SK-N-SH (cell line): ENCODE measurements at regions not wholly inside any gene's neighbourhood (a gene's known extent, or its start where the extent isn't known, plus 50 kb on each side); places are given as distances from the start of the nearest gene placed in this dataset.

ENCODE experiments used
- CTCF ChIA-PET: fragments of 300-600, 350-600 bp; formaldehyde crosslinking; extraction: SDS; loops from one replicate; lab custom pipeline; 2021; lab: Yijun Ruan, JAX
- POLR2A ChIA-PET: fragments of 350-600 bp; sonication (Branson Sonifier 250); formaldehyde crosslinking; extraction: SDS; loops from one replicate; lab custom pipeline; 2020; ENCODE audit warnings: antibody characterized with exemption, inconsistent platforms; lab: Yijun Ruan, JAX
- DNase-seq: peaks from one replicate; pipeline ENCODE4 v3.0.0; 2012
- H2AFZ ChIP-seq: fragments of 200-600 bp; sonication (generic); 2 replicates; pipeline ENCODE4 v1.8.1; 2016; ENCODE audit warnings: antibody characterized with exemption, mild to moderate bottlenecking, low read depth
- H3F3A ChIP-seq: fragments of 200-600 bp; sonication (generic); replicated peaks from 2 replicates; pipeline ENCODE3; 2016; ENCODE audit warnings: antibody characterized with exemption, mild to moderate bottlenecking; ENCODE audit not compliant: insufficient read depth
- H3K27ac ChIP-seq, 2 experiments: fragments of 200-500 bp in 1 of 2; fragments of 200-600 bp in 1 of 2; sonication (Bioruptor generic) in 1 of 2; sonication (generic), shearing (Covaris generic) in 1 of 2; 2 replicates each; pipeline versions ENCODE4 v1.5.1 to v1.6.1; 2014 to 2016; ENCODE audit warnings: low read depth in 2 of 2, inconsistent platforms in 1 of 2, low read length in 1 of 2, mild to moderate bottlenecking in 1 of 2, mixed read lengths in 1 of 2
- H3K27me3 ChIP-seq: fragments of 200-600 bp; sonication (generic), shearing (Covaris generic); 2 replicates; pipeline ENCODE4 v1.6.1; 2016; ENCODE audit warnings: mixed run types; ENCODE audit not compliant: insufficient read depth
- H3K36me3 ChIP-seq, 2 experiments: fragments of 200-500 bp in 1 of 2; fragments of 200-600 bp in 1 of 2; sonication (Bioruptor generic) in 1 of 2; sonication (generic) in 1 of 2; replicated peaks in 1 of 2; 2 replicates each; pipeline versions ENCODE3 to v1.5.1; 2014 to 2016; ENCODE audit warnings: low read length in 1 of 2, mild to moderate bottlenecking in 1 of 2; ENCODE audit not compliant: insufficient read depth in 2 of 2, control insufficient read depth in 1 of 2
- H3K4me1 ChIP-seq, 2 experiments: fragments of 200-500 bp in 1 of 2; fragments of 200-600 bp in 1 of 2; sonication (Bioruptor generic) in 1 of 2; sonication (generic), shearing (Covaris generic) in 1 of 2; 2 replicates each; pipeline versions ENCODE4 v1.5.1 to v1.6.1; 2014 to 2016; ENCODE audit warnings: low read depth in 1 of 2, low read length in 1 of 2, mixed run types in 1 of 2; ENCODE audit not compliant: insufficient read depth in 2 of 2, control insufficient read depth in 1 of 2
- H3K4me2 ChIP-seq: fragments of 200-600 bp; sonication (generic), shearing (Covaris generic); 2 replicates; pipeline ENCODE4 v1.6.1; 2017; ENCODE audit warnings: mixed run types
- H3K4me3 ChIP-seq, 2 experiments: fragments of 200-500 bp in 1 of 2; fragments of 200-600 bp in 1 of 2; sonication (Bioruptor generic) in 1 of 2; sonication (generic), shearing (Covaris generic) in 1 of 2; 2 replicates each; pipeline versions ENCODE4 v1.5.1 to v1.8.1; 2014 to 2016; ENCODE audit warnings: low read depth in 2 of 2, inconsistent platforms in 1 of 2, low read length in 1 of 2, mild to moderate bottlenecking in 1 of 2, mixed read lengths in 1 of 2, moderate library complexity in 1 of 2
- H3K79me2 ChIP-seq: fragments of 200-600 bp; sonication (generic); 2 replicates; pipeline ENCODE4 v1.8.1; 2017; ENCODE audit warnings: mild to moderate bottlenecking; ENCODE audit not compliant: insufficient read depth
- H3K9ac ChIP-seq: fragments of 200-600 bp; sonication (generic); 2 replicates; pipeline ENCODE4 v1.6.1; 2017; ENCODE audit warnings: mixed run types
- H3K9me2 ChIP-seq: fragments of 200-600 bp; sonication (generic); 2 replicates; pipeline ENCODE4 v1.6.1; 2017; ENCODE audit warnings: mixed run types
- H3K9me3 ChIP-seq: fragments of 200-600 bp; sonication (generic); 2 replicates; pipeline ENCODE4 v1.6.1; 2017; ENCODE audit warnings: mixed run types, mild to moderate bottlenecking, moderate library complexity
- H4K20me1 ChIP-seq: fragments of 200-600 bp; sonication (generic); 2 replicates; pipeline ENCODE4 v1.6.1; 2017; ENCODE audit warnings: mild to moderate bottlenecking, mixed run types; ENCODE audit not compliant: insufficient read depth
- EP300 ChIP-seq, 2 experiments: IDR thresholded peaks; 2 replicates each; pipeline versions ENCODE4 v1.4.0 to v1.6.1; 2012; ENCODE audit warnings: borderline replicate concordance in 1 of 2, low read depth in 1 of 2, low read length in 1 of 2
- EZH2phosphoT487 ChIP-seq: fragments of 200-600 bp; sonication (generic); IDR thresholded peaks from 2 replicates; pipeline ENCODE4 v1.6.1; 2017; ENCODE audit warnings: low read depth, mixed run types, mild to moderate bottlenecking, antibody characterized with exemption, moderate library complexity, borderline replicate concordance
- GABPA ChIP-seq: IDR thresholded peaks from 2 replicates; pipeline ENCODE4 v1.4.0; 2012; ENCODE audit warnings: low read depth, mild to moderate bottlenecking
- NRF1 ChIP-seq: IDR thresholded peaks from 2 replicates; pipeline ENCODE4 v1.6.1; 2012; ENCODE audit warnings: low read depth, mild to moderate bottlenecking, low read length
- RAD21 ChIP-seq: IDR thresholded peaks from 2 replicates; pipeline ENCODE4 v1.6.1; 2012; ENCODE audit warnings: mild to moderate bottlenecking, low read length
- RFX5 ChIP-seq: IDR thresholded peaks from 2 replicates; pipeline ENCODE4 v1.6.1; 2012; ENCODE audit warnings: mild to moderate bottlenecking, improper control_type of control experiment, low read length
- TF ChIP-seq, protein P1 (sequence below): IDR thresholded peaks from 2 replicates; pipeline ENCODE4 v1.6.1; 2012; ENCODE audit warnings: mild to moderate bottlenecking, low read depth, low read length, moderate library complexity
- TF ChIP-seq, protein P2 (sequence below): IDR thresholded peaks from 2 replicates; pipeline ENCODE4 v1.4.0; 2012; ENCODE audit warnings: low read depth, borderline replicate concordance
- TF ChIP-seq, protein P3 (sequence below): IDR thresholded peaks from 2 replicates; pipeline ENCODE4 v1.4.0; 2012; ENCODE audit warnings: low read depth, borderline replicate concordance
- TF ChIP-seq, protein P4 (sequence below): fragments of 150-350 bp; IDR thresholded peaks from 2 replicates; pipeline ENCODE4 v1.6.1; 2017; ENCODE audit warnings: antibody characterized with exemption, low read length, low read depth, borderline replicate concordance

DNA sequence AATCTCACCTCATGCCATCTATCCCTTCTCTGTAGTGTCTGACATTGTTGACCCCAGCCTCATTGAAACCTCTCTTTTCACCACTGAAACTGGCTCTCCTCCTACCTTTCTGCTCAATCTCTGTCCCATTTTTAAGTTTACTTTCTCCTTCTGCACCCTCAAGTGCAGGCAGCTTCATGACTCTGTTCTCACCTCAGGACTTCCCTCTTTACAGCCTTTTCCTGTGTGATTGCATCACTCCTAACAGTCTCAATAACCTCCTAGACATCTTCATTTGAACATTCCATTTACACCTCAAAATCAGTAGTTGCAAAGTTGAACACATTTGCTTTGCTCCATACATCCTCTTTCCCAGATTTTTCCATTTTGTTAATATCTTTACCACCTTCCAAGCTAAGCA is 172.1 kb downstream of the RASEF start:
- H3K4me2 ChIP-seq: no peak overlapping the region
- peaks cover 0 to 10% of the 10 kb centered on the region in 2 experiments; a peak in 2 of 4 replicates for H3K4me1 ChIP-seq
- no peaks in the 10 kb centered on the region for H3K36me3 ChIP-seq
- TF ChIP-seq, protein P1, sequence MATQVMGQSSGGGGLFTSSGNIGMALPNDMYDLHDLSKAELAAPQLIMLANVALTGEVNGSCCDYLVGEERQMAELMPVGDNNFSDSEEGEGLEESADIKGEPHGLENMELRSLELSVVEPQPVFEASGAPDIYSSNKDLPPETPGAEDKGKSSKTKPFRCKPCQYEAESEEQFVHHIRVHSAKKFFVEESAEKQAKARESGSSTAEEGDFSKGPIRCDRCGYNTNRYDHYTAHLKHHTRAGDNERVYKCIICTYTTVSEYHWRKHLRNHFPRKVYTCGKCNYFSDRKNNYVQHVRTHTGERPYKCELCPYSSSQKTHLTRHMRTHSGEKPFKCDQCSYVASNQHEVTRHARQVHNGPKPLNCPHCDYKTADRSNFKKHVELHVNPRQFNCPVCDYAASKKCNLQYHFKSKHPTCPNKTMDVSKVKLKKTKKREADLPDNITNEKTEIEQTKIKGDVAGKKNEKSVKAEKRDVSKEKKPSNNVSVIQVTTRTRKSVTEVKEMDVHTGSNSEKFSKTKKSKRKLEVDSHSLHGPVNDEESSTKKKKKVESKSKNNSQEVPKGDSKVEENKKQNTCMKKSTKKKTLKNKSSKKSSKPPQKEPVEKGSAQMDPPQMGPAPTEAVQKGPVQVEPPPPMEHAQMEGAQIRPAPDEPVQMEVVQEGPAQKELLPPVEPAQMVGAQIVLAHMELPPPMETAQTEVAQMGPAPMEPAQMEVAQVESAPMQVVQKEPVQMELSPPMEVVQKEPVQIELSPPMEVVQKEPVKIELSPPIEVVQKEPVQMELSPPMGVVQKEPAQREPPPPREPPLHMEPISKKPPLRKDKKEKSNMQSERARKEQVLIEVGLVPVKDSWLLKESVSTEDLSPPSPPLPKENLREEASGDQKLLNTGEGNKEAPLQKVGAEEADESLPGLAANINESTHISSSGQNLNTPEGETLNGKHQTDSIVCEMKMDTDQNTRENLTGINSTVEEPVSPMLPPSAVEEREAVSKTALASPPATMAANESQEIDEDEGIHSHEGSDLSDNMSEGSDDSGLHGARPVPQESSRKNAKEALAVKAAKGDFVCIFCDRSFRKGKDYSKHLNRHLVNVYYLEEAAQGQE: no peak
- TF ChIP-seq RFX5: no peak
- TF ChIP-seq EP300 (IDR thresholded peaks at IDR 0.05; ENCODE audit: borderline replicate concordance in 1 of 2, low read depth in 1 of 2, low read length in 1 of 2): no peak
- TF ChIP-seq, protein P2, sequence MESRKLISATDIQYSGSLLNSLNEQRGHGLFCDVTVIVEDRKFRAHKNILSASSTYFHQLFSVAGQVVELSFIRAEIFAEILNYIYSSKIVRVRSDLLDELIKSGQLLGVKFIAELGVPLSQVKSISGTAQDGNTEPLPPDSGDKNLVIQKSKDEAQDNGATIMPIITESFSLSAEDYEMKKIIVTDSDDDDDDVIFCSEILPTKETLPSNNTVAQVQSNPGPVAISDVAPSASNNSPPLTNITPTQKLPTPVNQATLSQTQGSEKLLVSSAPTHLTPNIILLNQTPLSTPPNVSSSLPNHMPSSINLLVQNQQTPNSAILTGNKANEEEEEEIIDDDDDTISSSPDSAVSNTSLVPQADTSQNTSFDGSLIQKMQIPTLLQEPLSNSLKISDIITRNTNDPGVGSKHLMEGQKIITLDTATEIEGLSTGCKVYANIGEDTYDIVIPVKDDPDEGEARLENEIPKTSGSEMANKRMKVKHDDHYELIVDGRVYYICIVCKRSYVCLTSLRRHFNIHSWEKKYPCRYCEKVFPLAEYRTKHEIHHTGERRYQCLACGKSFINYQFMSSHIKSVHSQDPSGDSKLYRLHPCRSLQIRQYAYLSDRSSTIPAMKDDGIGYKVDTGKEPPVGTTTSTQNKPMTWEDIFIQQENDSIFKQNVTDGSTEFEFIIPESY: no peak
- TF ChIP-seq GABPA: no peak
- TF ChIP-seq, protein P3, sequence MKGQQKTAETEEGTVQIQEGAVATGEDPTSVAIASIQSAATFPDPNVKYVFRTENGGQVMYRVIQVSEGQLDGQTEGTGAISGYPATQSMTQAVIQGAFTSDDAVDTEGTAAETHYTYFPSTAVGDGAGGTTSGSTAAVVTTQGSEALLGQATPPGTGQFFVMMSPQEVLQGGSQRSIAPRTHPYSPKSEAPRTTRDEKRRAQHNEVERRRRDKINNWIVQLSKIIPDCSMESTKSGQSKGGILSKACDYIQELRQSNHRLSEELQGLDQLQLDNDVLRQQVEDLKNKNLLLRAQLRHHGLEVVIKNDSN: no peak
- TF ChIP-seq NRF1: no peak
- TF ChIP-seq, protein P4, sequence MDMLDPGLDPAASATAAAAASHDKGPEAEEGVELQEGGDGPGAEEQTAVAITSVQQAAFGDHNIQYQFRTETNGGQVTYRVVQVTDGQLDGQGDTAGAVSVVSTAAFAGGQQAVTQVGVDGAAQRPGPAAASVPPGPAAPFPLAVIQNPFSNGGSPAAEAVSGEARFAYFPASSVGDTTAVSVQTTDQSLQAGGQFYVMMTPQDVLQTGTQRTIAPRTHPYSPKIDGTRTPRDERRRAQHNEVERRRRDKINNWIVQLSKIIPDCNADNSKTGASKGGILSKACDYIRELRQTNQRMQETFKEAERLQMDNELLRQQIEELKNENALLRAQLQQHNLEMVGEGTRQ: no peak
- no peak for TF ChIP-seq RAD21
- TF ChIP-seq EZH2phosphoT487: no peak
- TF ChIP-seq, all 33 proteins: peak for 0
- Histone ChIP-seq H3K4me3 (no peak overlapping the region), H4K20me1 (no peaks in the 10 kb centered on the region), H3K27ac (no peak overlapping the region), H3K9ac (no peak overlapping the region), H3K27me3 (no peaks in the 10 kb centered on the region), H3K9me2 (no peaks in the 10 kb centered on the region), H2AFZ (no peak overlapping the region), H3K79me2 (no peaks in the 10 kb centered on the region), H3K9me3 (no peaks in the 10 kb centered on the region), H3F3A (no peaks in the 10 kb centered on the region)
- no peak for DNase-seq
- POLR2A ChIA-PET: no interaction called here
- CTCF ChIA-PET: no interaction called here
